Stimulated activated CD8-positive, alpha-beta memory T cell treated with anti-CD3 and anti-CD28 coated beads, Interleukin-15, amount 100 ng/mL, for 1 hour (primary cell): ENCODE measurements at regions not wholly inside any gene's neighbourhood (a gene's known extent, or its start where the extent isn't known, plus 50 kb on each side); places are given as distances from the start of the nearest gene placed in this dataset.

Source experiments
- DNase-seq: peaks from one replicate; pipeline ENCODE4 v3.0.0-alpha.2; 2020; ENCODE audit warnings: low read depth

DNA sequence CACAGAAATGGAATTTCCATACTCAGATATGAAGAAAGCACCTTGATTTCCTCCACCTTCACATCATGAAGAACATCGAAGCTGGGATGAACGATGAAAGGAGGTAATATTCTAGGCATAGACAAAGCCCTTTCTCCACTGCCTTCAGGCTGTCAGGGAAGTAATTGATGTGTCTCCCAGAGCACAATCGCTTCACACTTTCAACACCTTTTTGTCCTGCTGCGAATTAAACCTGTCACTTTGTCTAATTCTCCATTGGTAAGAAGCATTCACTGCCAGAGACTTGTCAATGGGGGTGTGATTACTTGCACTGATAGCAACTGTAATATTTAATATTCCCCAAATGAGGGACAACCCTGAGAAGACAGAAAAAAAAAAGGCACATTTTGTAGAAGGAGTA lies 260.1 kb downstream of the ETS1 start:
- DNase-seq = no peak

DNA sequence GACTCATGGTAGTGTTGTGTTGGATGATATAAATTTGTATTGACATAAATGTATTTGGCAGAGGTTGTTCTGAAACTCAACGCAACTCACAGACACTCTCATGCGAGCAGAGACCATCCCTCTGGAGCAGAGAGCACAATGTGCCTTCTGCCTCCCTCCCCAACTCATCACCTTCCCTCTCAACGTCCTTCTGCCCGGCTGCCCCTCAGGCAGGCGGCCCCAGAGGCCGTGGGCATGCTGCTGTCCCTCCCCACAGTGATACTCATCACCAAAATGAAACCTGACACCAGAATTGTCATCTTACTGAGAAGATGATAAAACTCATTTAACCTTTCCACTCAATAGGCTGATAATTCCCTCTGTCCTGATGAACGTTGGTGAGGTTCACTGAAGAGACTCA lies 260.6 kb downstream of the ETS1 start:
- DNase-seq = no peak

DNA sequence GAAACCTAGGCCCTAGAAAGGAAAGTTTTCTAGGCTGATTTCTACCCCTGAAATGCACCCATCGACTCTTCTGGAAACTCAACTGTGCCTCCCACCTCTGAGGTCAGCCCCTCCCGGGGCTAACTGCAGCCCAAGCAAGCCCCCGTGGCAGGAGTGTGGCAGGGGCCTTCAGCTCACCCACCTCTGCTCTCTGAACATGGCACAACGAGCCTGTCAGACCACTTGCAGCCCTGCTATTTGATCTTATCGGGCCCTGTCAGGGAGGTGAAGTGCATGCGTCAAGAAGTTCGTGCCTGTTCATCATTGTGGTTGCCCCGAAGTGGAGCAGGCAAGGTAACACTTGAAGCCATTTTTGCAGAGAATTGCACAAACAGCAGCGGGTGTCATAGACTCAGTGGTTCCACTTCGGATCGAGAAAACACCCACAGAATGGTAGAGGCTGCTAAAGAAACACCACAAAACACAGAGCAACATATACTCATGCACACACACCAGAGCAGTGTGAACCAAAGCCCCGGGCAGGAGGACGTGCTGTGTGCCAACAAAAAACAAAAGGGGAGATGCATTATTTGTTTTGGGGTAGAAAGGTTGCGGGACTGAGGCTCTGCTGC lies 262.7 kb downstream of the ETS1 start:
- DNase-seq = peak; percentile 59

DNA sequence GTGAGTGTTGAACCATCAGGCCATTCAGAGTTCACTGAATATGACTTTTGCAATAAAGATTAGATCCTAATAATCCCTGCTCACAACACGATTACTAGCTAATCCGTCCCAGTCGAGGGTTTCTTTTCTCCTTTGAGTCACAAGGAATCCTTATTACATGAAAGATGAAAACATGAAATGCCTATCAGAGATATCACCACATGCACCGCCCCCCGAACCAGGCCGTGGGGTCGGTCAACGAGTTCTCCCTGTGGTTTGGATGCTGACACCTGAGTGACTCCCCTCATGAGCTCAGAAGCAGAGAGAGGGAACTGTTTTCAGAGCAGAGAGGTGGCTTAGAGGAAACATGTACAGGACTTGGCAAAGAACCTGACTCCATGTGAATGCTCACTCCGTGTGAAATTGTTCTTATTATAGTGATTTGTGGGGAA lies 263.3 kb downstream of the ETS1 start:
- DNase-seq = no peak

DNA sequence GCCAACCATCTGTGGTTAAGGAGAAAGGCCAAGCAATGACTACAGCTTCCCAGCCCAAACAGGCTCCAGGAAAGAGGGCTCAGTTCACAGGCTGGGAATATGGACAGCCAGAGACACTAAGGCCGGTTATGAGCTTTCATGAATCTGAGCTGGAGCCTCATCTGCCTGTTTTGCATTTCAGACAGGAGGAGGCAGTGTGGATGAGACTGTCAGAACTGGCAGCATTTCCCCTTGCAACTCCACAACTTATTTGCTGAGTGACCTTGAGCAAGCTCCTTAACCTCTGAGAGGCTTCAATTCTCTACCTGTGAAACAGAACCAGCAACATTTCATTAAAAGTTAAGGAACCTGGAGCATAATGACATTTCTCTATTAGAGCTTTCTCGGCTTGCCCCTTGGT lies 264.0 kb downstream of the ETS1 start:
- no peak for DNase-seq

DNA sequence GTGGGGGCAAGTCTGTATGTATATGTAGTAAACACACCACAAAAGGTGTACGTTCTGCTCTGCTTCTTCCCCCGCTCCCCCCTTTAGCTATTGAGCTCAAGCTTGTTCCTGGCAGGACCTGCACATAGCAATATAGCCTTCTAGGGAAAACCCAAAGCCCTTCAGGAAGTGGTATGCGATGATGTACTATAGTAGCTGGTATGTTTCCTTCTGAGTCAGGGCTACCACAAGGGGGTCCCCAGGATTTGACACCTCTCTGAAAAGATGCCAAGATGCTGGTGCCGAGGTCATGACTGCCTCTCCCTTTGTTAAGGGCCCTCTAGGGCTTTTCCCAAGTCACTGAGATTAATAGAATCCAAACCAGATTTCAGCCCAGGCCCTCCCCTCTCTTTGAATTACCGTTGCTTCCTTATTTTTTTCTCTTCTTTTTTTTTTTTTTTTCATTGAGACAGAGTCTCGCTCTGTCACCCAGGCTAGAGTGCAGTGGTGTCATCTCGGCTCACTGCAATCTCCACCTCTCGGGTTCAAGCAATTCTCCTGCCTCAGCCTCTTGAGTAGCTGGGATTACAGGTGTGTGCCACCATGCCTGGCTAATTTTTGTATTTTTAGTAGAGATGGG lies 268.4 kb downstream of the ETS1 start:
- peak; percentile 44 for DNase-seq

DNA sequence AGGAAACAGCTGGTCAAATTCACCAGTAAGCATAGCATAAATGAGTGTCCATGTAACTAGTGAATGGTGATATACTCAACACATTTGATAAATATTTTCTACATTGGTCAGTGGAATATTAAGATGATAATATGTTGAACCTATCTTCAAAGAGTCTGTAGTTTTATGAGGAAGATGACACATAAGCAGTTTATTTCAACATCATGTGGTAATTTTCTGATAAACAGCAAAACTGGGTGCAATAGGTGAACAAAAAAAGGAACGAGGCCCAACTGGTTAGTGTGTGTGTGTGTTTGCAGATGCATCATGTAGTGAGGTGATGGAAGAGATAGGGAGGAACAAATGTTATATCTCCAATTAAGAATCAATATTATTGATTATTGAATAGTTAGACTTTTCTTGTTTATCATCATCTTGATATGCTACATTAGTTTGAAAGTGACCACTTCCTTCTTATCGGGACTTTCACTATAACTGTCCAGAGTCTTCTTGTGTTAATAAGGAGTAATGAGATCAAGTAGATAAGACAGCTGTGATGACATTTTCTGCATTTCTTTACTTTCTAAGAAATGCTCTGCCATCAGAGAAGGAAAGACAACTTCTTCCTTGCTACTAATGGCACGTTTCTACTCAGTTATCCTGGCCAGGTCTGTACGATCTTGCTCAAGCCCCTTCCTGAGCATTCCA lies 270.7 kb downstream of the ETS1 start:
- no peak for DNase-seq

DNA sequence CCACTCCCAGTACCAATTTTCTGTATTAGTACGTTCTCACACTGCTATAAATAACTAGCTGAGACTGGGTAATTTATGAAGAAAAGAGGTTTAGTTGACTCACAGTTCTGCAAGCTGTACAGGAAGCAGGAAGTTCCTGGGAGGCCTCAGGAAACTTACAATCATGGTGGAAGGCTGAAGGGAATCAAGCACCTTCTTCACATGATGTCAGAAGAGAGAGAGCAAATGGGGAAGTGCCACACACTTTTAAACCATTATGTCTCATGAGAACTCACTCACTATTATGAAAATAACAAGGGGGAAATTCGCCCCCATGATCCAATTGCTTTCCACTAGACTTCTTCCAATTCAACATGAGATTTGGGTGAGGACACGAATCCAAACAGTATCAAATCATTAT lies 271.4 kb downstream of the ETS1 start:
- no peak for DNase-seq

DNA sequence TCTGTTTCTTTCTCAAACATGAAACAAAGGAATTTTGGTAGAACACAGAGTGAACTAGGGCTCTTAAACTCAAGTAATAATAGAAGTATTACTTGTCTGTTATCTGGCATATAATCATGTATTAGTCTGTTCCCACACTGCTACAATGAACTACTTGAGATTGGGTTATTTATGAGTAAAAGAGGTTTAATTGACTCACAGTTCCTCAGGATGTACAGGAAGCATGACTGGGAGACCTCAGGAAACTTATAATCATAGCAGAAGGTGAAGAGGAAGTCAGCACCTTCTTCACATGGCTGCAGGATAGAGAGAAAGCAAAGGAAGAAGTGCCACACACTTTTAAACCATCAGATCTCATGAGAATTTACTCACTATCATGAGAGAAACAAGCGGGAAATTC lies 273.4 kb downstream of the ETS1 start:
- DNase-seq = no peak

DNA sequence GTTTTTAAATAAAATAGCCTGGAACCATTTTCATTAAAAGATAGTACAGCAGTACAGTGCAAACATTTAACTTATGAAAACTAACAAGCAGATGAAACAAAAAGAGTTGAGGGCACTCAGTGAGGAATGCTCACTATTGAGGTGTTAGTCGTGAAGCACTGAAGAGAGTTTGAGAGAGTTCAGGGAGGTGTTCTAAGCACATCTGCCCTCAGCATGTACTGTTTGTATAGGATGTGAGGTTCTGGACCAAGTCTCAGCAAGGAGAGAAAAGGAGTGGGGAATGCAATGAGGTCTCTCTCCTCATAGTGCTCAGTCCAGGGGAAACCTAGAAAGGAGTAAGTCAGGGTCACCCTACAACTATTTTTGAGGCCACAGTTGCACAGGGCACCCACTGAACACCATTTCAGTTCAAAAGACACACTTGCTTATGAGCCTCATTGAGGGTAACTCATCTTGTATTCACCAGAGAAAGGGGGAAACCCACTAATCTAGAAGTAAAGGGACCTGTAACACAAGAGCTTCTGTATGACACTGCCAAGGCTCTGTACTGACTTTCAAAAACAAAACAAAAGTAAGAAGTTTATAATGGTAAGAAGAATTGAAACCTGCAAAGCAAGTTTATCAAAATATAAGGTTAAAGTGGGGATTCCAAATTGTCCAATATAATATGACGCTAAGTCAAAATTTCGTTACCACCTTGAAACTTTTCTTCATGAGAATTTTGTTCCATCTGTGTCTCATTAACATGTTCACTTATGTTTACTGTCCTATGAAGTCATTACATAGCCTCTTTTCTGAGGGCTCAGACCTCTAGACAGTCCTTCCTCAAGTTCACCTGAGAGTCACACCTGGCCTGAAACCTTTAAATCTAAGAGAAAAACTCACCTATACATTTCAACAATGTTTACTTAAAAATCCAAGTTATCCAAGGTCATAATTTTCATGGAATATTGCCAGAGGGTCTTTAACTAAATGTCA lies 275.3 kb downstream of the ETS1 start:
- no peak for DNase-seq

DNA sequence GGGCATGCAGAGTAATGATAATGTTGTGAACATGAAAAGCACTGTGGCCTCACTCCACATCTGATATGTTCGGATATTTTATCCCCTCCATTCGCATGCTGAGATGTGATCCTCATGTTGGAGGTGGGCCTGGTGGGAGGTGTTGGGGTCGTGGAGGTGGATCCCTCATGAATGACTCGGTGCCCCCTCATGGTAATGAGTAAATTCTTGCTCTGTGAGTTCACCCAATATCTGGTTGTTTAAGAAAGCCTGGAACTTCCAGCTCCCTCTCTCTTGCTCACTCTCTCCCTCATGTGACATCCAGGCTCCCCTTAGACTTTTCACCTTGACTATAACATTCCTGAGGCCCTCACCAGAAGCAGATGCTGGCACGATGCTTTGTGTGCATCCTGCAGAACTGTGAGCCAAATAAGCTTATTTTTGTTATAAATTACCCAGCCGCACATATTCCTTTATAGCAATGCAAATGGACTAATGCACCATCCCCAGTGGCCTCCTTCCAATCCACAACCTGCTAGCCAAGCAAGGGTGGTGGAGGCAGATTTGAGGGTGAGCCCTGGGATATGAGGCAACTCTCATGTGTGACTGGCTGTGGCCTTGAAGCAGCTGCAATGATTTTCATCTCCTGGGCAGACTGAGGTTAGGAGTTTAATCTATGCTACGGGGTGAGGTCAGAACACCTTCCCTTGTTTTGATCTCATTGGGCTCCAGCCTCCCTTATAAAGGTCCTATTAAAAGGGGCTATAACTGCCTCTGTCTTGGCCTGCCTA lies 276.5 kb downstream of the ETS1 start:
- DNase-seq = no peak

DNA sequence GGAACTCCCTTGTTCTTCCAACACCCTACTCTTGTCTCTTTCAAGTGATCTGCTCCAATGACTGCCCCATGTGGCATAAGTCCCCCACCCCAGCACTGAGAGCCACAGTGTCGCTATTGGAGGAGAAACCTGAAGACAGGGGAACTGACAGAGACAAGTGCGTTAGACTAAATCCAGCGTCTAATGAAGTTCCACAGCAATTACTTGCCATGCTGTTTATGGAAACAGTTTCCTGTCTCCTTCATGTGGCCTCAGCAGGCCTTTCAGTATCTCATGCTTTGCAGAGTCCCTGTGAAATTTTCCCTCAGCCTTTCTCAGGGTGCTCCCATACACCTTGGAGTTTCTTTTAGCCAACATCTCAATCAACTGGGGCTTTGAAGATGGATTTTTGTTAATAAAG lies 277.4 kb downstream of the ETS1 start:
- no peak for DNase-seq

DNA sequence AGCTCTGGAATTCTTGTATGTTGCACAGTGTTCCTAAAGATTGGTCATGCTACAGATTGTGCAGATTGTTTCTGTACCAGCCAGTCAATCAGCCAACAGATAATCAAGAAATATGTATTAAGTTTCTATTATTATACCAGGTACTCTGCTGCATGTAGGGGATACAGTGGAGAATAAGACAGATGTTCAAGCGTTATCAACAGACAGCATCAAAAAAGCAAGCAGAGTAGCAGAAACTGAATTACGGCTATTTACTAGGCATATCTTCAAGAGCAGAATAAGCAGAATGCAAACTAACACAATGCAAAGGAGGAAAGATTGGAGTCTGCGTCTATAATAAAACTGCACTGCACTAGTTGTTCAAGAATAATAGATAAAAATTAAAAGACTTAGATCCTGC lies 278.6 kb downstream of the ETS1 start:
- no peak for DNase-seq

DNA sequence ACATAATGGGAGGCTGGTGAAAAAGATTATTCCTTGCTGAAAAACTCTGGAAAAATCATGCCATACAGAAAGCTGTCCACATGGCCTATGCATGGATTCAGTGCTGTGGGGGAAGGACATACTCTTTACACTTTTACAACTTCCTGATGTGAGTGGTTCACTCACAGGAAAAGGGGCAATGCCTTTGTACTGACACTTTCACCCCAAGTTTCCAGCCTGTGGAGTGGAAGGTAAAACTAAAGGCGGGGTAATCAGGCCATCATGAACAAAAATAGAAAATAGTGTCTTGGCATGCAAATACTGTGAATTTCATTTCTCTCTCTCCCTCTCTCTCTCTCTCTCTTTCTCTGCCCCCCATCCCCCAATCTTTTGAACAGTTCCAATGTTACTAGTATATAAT lies 281.8 kb downstream of the ETS1 start:
- DNase-seq = no peak

DNA sequence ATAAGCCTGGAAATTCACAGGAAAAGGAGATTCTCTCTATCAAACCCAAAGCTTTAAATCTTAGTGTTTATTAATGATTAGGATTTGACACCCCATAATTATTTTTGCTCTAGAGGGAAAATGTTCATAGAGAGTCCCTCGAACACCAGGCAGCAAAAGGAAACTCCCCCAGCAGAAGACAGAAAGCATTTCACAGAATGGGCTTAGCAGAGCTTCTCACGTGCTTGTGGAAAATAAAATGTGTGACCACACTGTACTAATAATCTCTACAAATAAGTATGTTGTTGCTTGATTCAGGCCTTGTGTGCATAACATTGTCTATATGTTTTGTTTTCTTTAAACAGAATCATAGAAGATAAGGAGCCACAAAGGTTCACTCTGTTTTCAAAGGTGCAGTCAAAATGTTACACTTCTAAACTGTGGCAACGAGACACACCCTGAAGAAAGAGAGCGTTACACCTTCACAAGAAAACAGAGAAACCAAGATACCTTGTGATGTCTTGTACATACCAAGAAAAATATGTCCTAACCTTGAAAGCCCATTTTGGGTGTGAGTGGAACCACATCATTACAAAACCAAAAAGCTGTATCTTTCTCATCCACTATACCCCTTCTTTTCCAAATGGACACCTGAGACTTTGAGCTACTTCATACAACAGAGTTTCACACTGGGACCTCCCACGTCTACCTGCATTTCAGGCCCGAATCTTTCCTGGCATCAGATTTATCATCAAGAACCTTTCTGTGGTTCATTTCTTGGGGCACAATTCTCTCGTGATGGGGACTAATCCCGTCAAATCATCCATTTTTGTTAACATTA lies 282.5 kb downstream of the ETS1 start:
- no peak for DNase-seq

DNA sequence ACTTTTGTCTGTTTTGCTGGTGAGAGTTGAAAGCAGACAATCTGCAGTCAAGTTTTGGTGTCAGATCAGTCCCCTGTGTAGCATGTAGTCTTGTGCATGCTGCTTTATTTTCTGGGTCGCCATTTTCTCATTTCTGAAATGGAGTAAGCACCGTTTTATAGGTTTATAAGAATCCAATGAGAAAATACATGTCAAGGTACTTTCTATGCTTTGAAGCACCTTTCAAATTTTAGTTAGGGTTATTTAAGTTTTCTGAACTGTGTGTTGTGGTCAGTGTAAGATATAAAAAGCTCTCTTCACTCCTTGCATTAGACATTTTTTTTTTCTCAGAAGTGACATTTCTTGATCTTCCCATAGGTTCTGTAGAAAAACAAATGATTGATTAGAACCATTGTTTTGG lies 283.2 kb downstream of the ETS1 start:
- DNase-seq = no peak

DNA sequence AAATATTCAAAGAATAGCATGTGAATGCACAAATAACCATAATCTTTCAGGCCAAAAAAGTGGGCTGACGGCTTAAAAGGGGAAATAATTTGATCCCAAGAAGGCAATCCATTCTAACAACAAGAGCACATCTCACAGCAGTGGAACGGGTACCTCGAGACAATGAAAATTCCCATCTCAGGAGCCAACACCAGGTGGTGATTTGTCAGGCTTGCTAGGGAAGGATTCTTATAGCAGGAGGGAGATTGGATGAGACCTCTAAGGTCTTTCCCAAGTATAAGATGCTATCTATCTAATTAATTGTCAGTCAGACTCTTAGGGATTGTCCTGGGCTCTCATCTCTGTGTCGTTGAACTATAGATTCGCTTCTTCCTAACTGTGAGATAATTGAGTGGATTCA lies 284.0 kb downstream of the ETS1 start:
- no peak for DNase-seq

DNA sequence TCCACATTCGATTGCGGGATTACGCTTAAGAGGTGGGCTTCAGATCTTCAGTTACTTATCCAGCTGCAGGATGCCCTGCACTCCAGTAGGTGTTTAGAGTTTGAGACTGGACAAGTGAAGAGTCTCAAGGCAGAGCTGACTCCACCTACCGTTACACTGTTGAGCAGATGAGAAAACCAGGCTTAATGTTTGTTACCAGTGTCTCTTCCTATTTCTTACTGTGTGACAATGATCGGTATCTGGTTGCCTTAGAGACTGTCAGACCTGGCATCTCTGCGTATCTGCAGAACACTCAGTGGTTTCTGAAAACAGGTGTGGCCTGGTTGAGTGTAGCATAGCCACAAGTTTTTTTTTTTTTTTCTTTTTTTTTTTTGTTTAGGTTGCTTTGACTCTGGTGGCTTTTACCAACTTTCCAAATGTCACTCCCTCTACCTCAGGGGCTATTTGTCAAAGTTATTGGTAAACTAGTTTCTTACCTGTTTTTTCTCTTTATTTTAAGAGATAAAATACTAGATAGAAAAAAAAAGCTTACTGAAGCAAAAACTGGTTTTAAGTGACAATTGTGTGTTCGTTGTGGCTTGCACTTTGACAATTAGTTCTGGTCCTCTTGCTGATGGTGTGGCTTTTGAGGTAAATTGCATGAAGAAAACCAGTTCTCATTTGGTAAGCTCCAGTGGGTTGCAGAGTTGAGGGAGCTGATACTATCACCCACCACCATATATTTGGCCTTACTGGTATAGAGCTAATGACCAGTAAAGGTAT lies 284.8 kb downstream of the ETS1 start:
- DNase-seq = peak; percentile 47

DNA sequence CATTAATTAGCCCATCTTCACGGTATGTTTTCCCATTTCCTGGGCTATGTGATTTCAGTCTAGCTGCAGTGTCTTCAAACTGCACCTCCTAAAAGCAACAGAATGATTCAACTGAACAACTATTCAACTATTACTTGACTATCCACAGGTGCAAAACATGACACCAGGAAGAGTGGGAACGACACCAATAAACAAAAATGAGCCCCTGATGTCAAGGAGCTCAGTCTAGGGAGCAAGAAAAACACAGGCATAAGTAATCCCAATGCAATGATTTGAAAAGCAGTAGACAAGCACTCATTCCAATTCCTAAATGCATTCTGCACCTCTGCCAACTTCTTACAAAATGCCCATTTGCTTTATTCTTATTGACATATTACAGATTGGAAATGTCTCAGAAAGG lies 285.6 kb downstream of the ETS1 start:
- DNase-seq = no peak

DNA sequence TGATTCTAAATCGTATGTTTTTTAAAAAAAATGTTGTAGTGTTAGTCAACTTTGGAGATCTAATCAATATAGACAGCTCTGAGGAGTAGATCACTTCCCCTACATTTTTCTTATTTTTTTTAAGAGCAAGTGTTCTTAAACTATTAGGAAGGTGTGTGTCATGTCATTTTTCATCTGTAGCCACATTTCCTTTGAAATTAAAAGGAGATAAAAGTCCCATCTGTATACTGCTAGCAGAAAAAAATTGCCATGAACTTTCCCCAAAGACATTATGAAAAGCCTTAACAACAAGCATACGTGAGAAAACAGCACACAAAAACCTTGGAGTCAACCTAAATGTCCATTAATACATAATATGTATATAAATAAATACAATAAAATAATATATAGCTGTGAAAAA lies 286.6 kb downstream of the ETS1 start:
- DNase-seq = no peak
